GM23338 (cell line): ENCODE measurements at regions not wholly inside any gene's neighbourhood (a gene's known extent, or its start where the extent isn't known, plus 50 kb on each side); places are given as distances from the start of the nearest gene placed in this dataset.

Experiments
- ATAC-seq: fragments of 200-7000 bp; cut with Tn5 transposase; 3 replicates; pipeline ENCODE4 v1.9.1; 2020
- DNase-seq: peaks from one replicate; pipeline ENCODE4 v3.0.0-alpha.2; 2015; ENCODE audit warnings: low spot score
- H2AFZ ChIP-seq: fragments of 200-600 bp; sonication (generic); 2 replicates; pipeline ENCODE4 v1.8.0; 2016; ENCODE audit warnings: antibody characterized with exemption, mild to moderate bottlenecking, moderate library complexity
- H3F3A ChIP-seq: fragments of 200-600 bp; sonication (generic); replicated peaks from 2 replicates; pipeline ENCODE4 v1.8.0; 2017; ENCODE audit warnings: antibody characterized with exemption, mixed run types, low read depth
- H3K27ac ChIP-seq: fragments of 200-600 bp; sonication (generic); 2 replicates; pipeline ENCODE4 v1.6.1; 2016; ENCODE audit warnings: low read depth
- H3K27me3 ChIP-seq: fragments of 200-600 bp; sonication (generic); 2 replicates; pipeline ENCODE4 v1.8.0; 2016; ENCODE audit warnings: mild to moderate bottlenecking, mixed run types, moderate library complexity; ENCODE audit not compliant: insufficient read depth
- H3K36me3 ChIP-seq: fragments of 200-600 bp; sonication (generic); 2 replicates; pipeline ENCODE4 v1.8.0; 2016; ENCODE audit warnings: mild to moderate bottlenecking; ENCODE audit not compliant: insufficient read depth
- H3K4me1 ChIP-seq: fragments of 200-600 bp; sonication (generic); 2 replicates; pipeline ENCODE4 v1.8.0; 2016; ENCODE audit warnings: mild to moderate bottlenecking, moderate library complexity; ENCODE audit not compliant: insufficient read depth
- H3K4me2 ChIP-seq: fragments of 200-600 bp; sonication (generic); 2 replicates; pipeline ENCODE4 v1.7.1; 2017; ENCODE audit warnings: mixed run types
- H3K4me3 ChIP-seq: fragments of 200-600 bp; sonication (generic); 2 replicates; pipeline ENCODE4 v1.6.1; 2016; ENCODE audit warnings: mixed run types
- H3K79me2 ChIP-seq: fragments of 200-600 bp; sonication (generic); replicated peaks from 2 replicates; pipeline ENCODE4 v1.8.0; 2017; ENCODE audit warnings: mild to moderate bottlenecking; ENCODE audit not compliant: insufficient read depth
- H3K9me2 ChIP-seq: fragments of 200-600 bp; sonication (generic); 2 replicates; pipeline ENCODE4 v1.8.0; 2017; ENCODE audit not compliant: insufficient read depth
- H4K20me1 ChIP-seq: fragments of 200-600 bp; sonication (generic); replicated peaks from 2 replicates; pipeline ENCODE4 v1.8.0; 2017; ENCODE audit warnings: mild to moderate bottlenecking; ENCODE audit not compliant: insufficient read depth
- H3K27ac Mint-ChIP-seq: 2 replicates; pipeline ENCODE4 v1.8.0; 2020; ENCODE audit warnings: inconsistent platforms, mild to moderate bottlenecking, moderate library complexity, mixed read lengths
- H3K27me3 Mint-ChIP-seq: 3 replicates; pipeline ENCODE4 v1.8.0; 2022; ENCODE audit warnings: low read depth, mild to moderate bottlenecking, moderate library complexity, mixed read lengths, inconsistent platforms; ENCODE audit not compliant: insufficient read depth, poor library complexity
- H3K36me3 Mint-ChIP-seq: 3 replicates; pipeline ENCODE4 v1.8.0; 2021; ENCODE audit warnings: low read depth, mild to moderate bottlenecking, inconsistent platforms, moderate library complexity, mixed read lengths
- H3K4me1 Mint-ChIP-seq: 3 replicates; pipeline ENCODE4 v1.8.0; 2020; ENCODE audit warnings: mild to moderate bottlenecking, inconsistent platforms, mixed read lengths
- H3K4me3 Mint-ChIP-seq: 3 replicates; pipeline ENCODE4 v1.8.0; 2021; ENCODE audit warnings: moderate library complexity, mild to moderate bottlenecking, inconsistent platforms, mixed read lengths
- H3K9me3 Mint-ChIP-seq: 3 replicates; pipeline ENCODE4 v1.8.0; 2020; ENCODE audit warnings: moderate library complexity, mild to moderate bottlenecking, inconsistent platforms, mixed read lengths
- CREB1 ChIP-seq: fragments of 250-450 bp; sonication (Bioruptor Pico); IDR thresholded peaks from 2 replicates; pipeline ENCODE4 v1.5.0; 2020; ENCODE audit warnings: low read depth, mild to moderate bottlenecking, moderate library complexity
- EZH2phosphoT487 ChIP-seq: fragments of 200-600 bp; sonication (generic); IDR thresholded peaks from one replicate; pipeline ENCODE4 v1.8.1; 2018; ENCODE audit warnings: antibody characterized with exemption; ENCODE audit not compliant: unreplicated experiment
- JUNB ChIP-seq: IDR thresholded peaks from one replicate; pipeline ENCODE4 v1.6.1; 2016; ENCODE audit warnings: antibody characterized with exemption; ENCODE audit not compliant: unreplicated experiment
- NANOG ChIP-seq: IDR thresholded peaks from 2 replicates; pipeline ENCODE4 v1.6.1; 2016; ENCODE audit warnings: antibody characterized with exemption, borderline replicate concordance
- REST ChIP-seq: IDR thresholded peaks from one replicate; pipeline ENCODE4 v1.6.1; 2018; ENCODE audit warnings: antibody characterized with exemption; ENCODE audit not compliant: unreplicated experiment
- STAT1 ChIP-seq: IDR thresholded peaks from one replicate; pipeline ENCODE4 v1.6.1; 2016; ENCODE audit warnings: antibody characterized with exemption; ENCODE audit not compliant: unreplicated experiment
- ZNF114 ChIP-seq: fragments of 250-450 bp; sonication (Bioruptor Pico); IDR thresholded peaks from 2 replicates; pipeline ENCODE4 v1.5.0; 2020; ENCODE audit warnings: mild to moderate bottlenecking, moderate library complexity
- ZNF462 ChIP-seq: fragments of 250-450 bp; sonication (Bioruptor Pico); IDR thresholded peaks from 2 replicates; pipeline ENCODE4 v1.5.0; 2020; ENCODE audit warnings: mild to moderate bottlenecking, moderate library complexity

GRCh38 chr11:28505232-28505631 is 397.0 kb downstream of the METTL15 start:
- Histone ChIP-seq H3K27ac (no peak overlapping the region), H3K4me1 (no peaks in the 10 kb centered on the region), H3K27me3 (no peaks in the 10 kb centered on the region), H2AFZ (no peak overlapping the region), H3K79me2 (no peaks in the 10 kb centered on the region), H3K36me3 (no peaks in the 10 kb centered on the region), H3K4me2 (no peak overlapping the region), H3K4me3 (no peak overlapping the region), H4K20me1 (no peaks in the 10 kb centered on the region), H3F3A (no peaks in the 10 kb centered on the region), H3K9me2 (no peaks in the 10 kb centered on the region; the same call in 1 of the 2 replicates)
- Mint-ChIP-seq H3K27me3 (no peaks in the 10 kb centered on the region), H3K4me3 (no peak overlapping the region), H3K27ac (no peak overlapping the region), H3K36me3 (no peaks in the 10 kb centered on the region), H3K4me1 (no peaks in the 10 kb centered on the region), H3K9me3 (no peaks in the 10 kb centered on the region; the same call in 2 of the 3 replicates)
- ATAC-seq: no peak
- no peak for DNase-seq
- no peak for TF ChIP-seq REST
- no peak for TF ChIP-seq STAT1
- TF ChIP-seq CREB1 (CRISPR knock-in tag): no peak

GRCh38 chr11:28504555-28505110 is 396.4 kb downstream of the METTL15 start:
- H3K4me2 ChIP-seq: no peak overlapping the region
- DNase-seq (no peak), ATAC-seq (no peak)
- H3K27me3 ChIP-seq: no peaks in the 10 kb centered on the region
- H2AFZ ChIP-seq: no peak overlapping the region
- H3K4me1 ChIP-seq: no peaks in the 10 kb centered on the region
- H3K4me1 Mint-ChIP-seq: no peaks in the 10 kb centered on the region
- H3K27ac Mint-ChIP-seq: no peak overlapping the region
- no peak overlapping the region for H3K27ac ChIP-seq
- H3K9me3 Mint-ChIP-seq: no peaks in the 10 kb centered on the region; the same call in 2 of the 3 replicates
- no peak overlapping the region for H3K4me3 ChIP-seq
- no peaks in the 10 kb centered on the region; the same call in 1 of the 2 replicates for H3K9me2 ChIP-seq
- no peaks in the 10 kb centered on the region for H3K79me2 ChIP-seq
- no peak overlapping the region for H3K4me3 Mint-ChIP-seq
- H3K27me3 Mint-ChIP-seq: no peaks in the 10 kb centered on the region
- H4K20me1 ChIP-seq: no peaks in the 10 kb centered on the region
- no peaks in the 10 kb centered on the region for H3F3A ChIP-seq
- H3K36me3 ChIP-seq: no peaks in the 10 kb centered on the region
- no peaks in the 10 kb centered on the region for H3K36me3 Mint-ChIP-seq
- TF ChIP-seq CREB1 (CRISPR knock-in tag): no peak
- TF ChIP-seq EZH2phosphoT487: no peak
- TF ChIP-seq NANOG: no peak
- no peak for TF ChIP-seq REST
- TF ChIP-seq JUNB: no peak
- no peak for TF ChIP-seq STAT1
- no peak for TF ChIP-seq ZNF114 (CRISPR knock-in tag)
- no peak for TF ChIP-seq ZNF462
